ENCODE measurements at regions not wholly inside any gene's neighbourhood (a gene's known extent, or its start where the extent isn't known, plus 50 kb on each side); places are given as distances from the start of the nearest gene placed in this dataset.

DNA sequence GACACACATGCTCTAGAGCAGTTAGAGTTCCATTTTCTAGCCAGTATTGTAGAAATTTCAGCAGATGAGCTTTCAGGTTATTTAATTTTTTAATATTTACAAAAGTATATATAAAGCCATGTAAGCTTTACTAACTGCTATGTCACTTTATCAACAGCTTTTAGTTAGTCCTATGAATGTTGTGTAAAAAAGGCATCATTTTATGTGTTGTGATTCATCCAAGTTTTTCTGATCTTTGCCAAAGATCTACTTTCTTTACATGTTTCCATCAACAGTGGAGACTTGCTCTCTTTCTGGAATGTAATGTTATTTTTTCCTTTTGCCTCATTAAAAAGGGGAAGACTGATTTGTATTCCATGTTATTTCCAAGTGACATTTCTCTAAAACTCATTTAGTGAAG, 125.2 kb upstream of the TFPI start:
- Histone ChIP-seq H3K36me3 (ENCODE audit: low read depth, missing control alignments) (no peaks in the 10 kb centered on the region), H3K4me1 (no peaks in the 10 kb centered on the region), H3K9me3 (no peaks in the 10 kb centered on the region), H3K4me3 (no peak overlapping the region), H3K27me3 (no peaks in the 10 kb centered on the region), H3K27ac (no peak overlapping the region)
- DNase-seq = no peak
- TF ChIP-seq, protein P1, sequence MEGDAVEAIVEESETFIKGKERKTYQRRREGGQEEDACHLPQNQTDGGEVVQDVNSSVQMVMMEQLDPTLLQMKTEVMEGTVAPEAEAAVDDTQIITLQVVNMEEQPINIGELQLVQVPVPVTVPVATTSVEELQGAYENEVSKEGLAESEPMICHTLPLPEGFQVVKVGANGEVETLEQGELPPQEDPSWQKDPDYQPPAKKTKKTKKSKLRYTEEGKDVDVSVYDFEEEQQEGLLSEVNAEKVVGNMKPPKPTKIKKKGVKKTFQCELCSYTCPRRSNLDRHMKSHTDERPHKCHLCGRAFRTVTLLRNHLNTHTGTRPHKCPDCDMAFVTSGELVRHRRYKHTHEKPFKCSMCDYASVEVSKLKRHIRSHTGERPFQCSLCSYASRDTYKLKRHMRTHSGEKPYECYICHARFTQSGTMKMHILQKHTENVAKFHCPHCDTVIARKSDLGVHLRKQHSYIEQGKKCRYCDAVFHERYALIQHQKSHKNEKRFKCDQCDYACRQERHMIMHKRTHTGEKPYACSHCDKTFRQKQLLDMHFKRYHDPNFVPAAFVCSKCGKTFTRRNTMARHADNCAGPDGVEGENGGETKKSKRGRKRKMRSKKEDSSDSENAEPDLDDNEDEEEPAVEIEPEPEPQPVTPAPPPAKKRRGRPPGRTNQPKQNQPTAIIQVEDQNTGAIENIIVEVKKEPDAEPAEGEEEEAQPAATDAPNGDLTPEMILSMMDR (IDR thresholded peaks at IDR 0.05) = no peak
- TF ChIP-seq POLR2A (IDR thresholded peaks at IDR 0.05) = no peak
- intact Hi-C loops (cut with DNase I; ENCODE audit: low total_unique reads) = no loop called here

DNA sequence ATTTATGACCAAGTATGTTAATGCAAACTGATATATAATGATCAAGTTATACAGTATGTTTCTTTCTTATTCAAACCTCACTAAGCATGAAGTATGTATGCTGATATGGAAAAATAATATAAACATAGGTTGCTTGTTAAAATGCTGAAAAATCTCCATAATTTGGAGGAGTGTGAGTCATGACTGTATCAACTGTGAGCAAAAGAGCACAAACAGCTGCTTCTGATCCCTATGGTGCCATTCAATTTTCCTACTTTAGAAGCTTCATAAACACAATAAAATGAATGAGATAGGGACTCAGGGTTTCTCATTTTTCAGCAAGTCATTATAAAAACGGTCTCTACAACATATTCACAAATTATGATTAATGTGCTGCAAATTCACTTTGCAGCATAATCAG, 129.9 kb upstream of the TFPI start:
- Histone ChIP-seq H3K36me3 (ENCODE audit: low read depth, missing control alignments) (no peaks in the 10 kb centered on the region), H3K27ac (no peak overlapping the region), H3K4me1 (no peaks in the 10 kb centered on the region), H3K4me3 (no peak overlapping the region), H3K27me3 (no peaks in the 10 kb centered on the region), H3K9me3 (no peaks in the 10 kb centered on the region)
- TF ChIP-seq POLR2A (IDR thresholded peaks at IDR 0.05) = no peak
- TF ChIP-seq, protein P1 (IDR thresholded peaks at IDR 0.05) = no peak
- no peak for DNase-seq
- 49 to 56% methylated on average over 1 of the region's 1 CpG for WGBS, 2 donors
- intact Hi-C loops (cut with DNase I; ENCODE audit: low total_unique reads) = no loop called here

DNA sequence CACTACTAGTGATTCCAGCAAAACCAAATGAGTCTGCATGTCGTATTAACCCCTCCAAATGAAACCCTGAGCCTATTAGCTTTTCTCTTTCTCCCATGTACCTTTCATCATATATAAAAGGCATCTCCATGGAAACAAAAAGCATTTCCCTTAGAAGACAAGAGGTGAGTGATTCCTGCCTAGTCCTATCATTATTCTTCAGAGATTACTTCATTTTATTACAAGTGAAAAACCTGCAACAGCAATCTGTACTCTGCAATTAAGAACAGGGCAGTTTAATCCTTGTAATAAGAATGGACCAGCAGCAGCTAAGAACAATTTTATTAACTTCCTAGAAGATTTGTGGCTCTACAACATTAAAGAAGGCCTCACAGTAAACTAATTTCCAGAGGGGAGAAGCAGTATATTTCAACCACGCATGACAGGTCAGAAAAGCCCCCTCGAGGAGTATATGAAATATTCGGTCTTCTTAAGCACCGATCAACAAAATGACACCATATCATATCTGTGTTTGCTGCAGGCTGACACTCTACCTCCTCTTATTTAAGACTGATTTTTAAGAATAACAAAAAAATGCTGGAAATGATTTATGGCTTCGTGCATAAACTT, 132.3 kb upstream of the TFPI start:
- intact Hi-C loops (cut with DNase I; ENCODE audit: low total_unique reads) = no loop called here
- WGBS, 2 donors = 69 to 73% methylated on average over 6 of the region's 6 CpGs
- no peaks in the 10 kb centered on the region for H3K4me1 ChIP-seq
- no peak overlapping the region for H3K4me3 ChIP-seq
- no peak for DNase-seq
- H3K27ac ChIP-seq = no peak overlapping the region
- no peaks in the 10 kb centered on the region for H3K36me3 ChIP-seq (ENCODE audit: low read depth, missing control alignments)
- no peaks in the 10 kb centered on the region for H3K9me3 ChIP-seq
- H3K27me3 ChIP-seq = no peaks in the 10 kb centered on the region
- no peak for TF ChIP-seq POLR2A (IDR thresholded peaks at IDR 0.05)
- TF ChIP-seq, protein P1 (IDR thresholded peaks at IDR 0.05) = no peak

DNA sequence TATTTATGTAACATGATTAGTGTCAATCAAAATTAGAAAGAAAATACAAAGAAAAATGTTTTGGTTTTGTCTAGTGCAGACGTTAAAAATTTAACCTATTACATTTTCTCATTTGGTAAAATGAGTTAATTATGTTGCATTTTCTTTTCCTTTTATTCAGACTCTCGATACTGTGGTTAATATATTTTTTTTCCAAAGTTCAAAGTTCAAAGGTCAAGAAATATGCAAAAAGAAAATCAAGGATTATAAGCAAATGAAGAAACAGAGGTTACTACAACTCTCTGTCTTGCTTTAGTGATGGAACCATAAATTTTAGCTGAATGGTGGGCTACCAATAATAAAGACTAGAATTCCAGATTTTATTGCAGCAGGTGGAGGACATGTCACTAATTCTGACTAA, 133.3 kb upstream of the TFPI start:
- H3K27me3 ChIP-seq = no peaks in the 10 kb centered on the region
- intact Hi-C loops (cut with DNase I; ENCODE audit: low total_unique reads) = no loop called here
- H3K9me3 ChIP-seq = no peaks in the 10 kb centered on the region
- TF ChIP-seq POLR2A (IDR thresholded peaks at IDR 0.05) = no peak
- TF ChIP-seq, protein P1 (IDR thresholded peaks at IDR 0.05) = no peak
- no peak overlapping the region for H3K27ac ChIP-seq
- no peak for DNase-seq
- 74 to 80% methylated on average over 2 of the region's 2 CpGs for WGBS, 2 donors
- H3K4me3 ChIP-seq = no peak overlapping the region
- no peaks in the 10 kb centered on the region for H3K36me3 ChIP-seq (ENCODE audit: low read depth, missing control alignments)
- no peaks in the 10 kb centered on the region for H3K4me1 ChIP-seq

DNA sequence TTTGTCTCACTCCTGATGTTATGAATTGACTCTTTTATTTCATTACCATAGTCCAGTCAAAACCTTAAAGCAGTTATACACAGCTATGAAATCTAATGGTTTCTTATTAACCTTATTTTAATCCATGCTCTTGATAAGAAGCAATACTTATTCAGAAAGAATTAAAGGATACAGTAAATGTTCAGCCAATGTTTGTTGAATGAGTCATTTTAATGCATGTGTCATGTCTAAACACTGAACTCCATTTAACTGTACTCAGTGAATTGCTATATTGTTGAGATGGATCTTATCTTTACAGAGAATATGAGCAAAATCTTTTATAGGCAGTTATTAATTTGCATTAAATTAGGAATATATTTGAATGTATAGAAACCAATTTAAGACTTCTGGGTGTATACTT, 135.1 kb upstream of the TFPI start:
- H3K4me3 ChIP-seq = no peak overlapping the region
- H3K36me3 ChIP-seq (ENCODE audit: low read depth, missing control alignments) = no peaks in the 10 kb centered on the region
- intact Hi-C loops (cut with DNase I; ENCODE audit: low total_unique reads) = no loop called here
- no peaks in the 10 kb centered on the region for H3K9me3 ChIP-seq
- H3K27ac ChIP-seq = no peak overlapping the region
- no peak for DNase-seq
- H3K4me1 ChIP-seq = no peaks in the 10 kb centered on the region
- TF ChIP-seq, protein P1 (IDR thresholded peaks at IDR 0.05) = no peak
- TF ChIP-seq POLR2A (IDR thresholded peaks at IDR 0.05) = no peak
- H3K27me3 ChIP-seq = no peaks in the 10 kb centered on the region

Measured in testis (tissue), 2 donors.